Activated T-cell treated with anti-CD3 and anti-CD28 coated beads, Interleukin-2, amount 50 U/mL, for 72 hours (primary cell): ENCODE measurements at regions not wholly inside any gene's neighbourhood (a gene's known extent, or its start where the extent isn't known, plus 50 kb on each side); places are given as distances from the start of the nearest gene placed in this dataset.
"Not testable (repeated sequence)": the region's sequence is repeated elsewhere in the genome, so short reads cannot be mapped to it uniquely, and the experiment has no call there.

ENCODE experiments used
- ATAC-seq, 2 donors: fragments of 150-1000 bp; cut with Tn5 transposase; replicated peaks in 1 of 2; 2 replicates each; pipeline ENCODE4 v1.10.0; 2021; ENCODE audit warnings: moderate library complexity in 2 of 2, mild to moderate bottlenecking in 1 of 2
- DNase-seq, 2 donors: peaks; one replicate each; pipeline ENCODE4 v3.0.0; 2021 to 2022; ENCODE audit warnings: mixed read lengths in 1 of 2
- H3K27ac Mint-ChIP-seq: one replicate; pipeline ENCODE4 v1.8.0; 2022; ENCODE audit warnings: mild to moderate bottlenecking, moderate library complexity, mixed read lengths
- H3K27me3 Mint-ChIP-seq: one replicate; pipeline ENCODE4 v1.8.0; 2022; ENCODE audit warnings: low read depth, mixed read lengths
- H3K36me3 Mint-ChIP-seq, 2 donors: one replicate each; pipeline ENCODE4 v1.8.0; 2022; ENCODE audit warnings: mixed read lengths in 2 of 2, mild to moderate bottlenecking in 1 of 2; ENCODE audit not compliant: insufficient read depth in 2 of 2
- H3K4me1 Mint-ChIP-seq: one replicate; pipeline ENCODE4 v1.8.0; 2022; ENCODE audit warnings: low read depth, mixed read lengths
- H3K4me3 Mint-ChIP-seq, 2 donors: one replicate each; pipeline ENCODE4 v1.8.0; 2022; ENCODE audit warnings: mild to moderate bottlenecking in 2 of 2, mixed read lengths in 2 of 2, moderate library complexity in 2 of 2
- H3K9me3 Mint-ChIP-seq, 2 donors: one replicate each; pipeline ENCODE4 v1.8.0; 2022; ENCODE audit warnings: mixed read lengths in 2 of 2

- no peaks in the 10 kb centered on the region for H3K36me3 Mint-ChIP-seq
- ATAC-seq (no peak), DNase-seq (no peak)
- H3K9me3 Mint-ChIP-seq, result no peaks in the 10 kb centered on the region
- H3K4me3 Mint-ChIP-seq, result no peak overlapping the region
- no peaks in the 10 kb centered on the region for H3K4me1 Mint-ChIP-seq
- H3K27ac Mint-ChIP-seq, result no peak overlapping the region
- peaks cover 15% of the 10 kb centered on the region for H3K27me3 Mint-ChIP-seq
These were observed 283.2 kb downstream of the DMAC1 start for GRCh38 chr9:7516376-7516775.

- DNase-seq, result no peak
- Mint-ChIP-seq H3K36me3 (no peaks in the 10 kb centered on the region), H3K27ac (no peak overlapping the region), H3K4me1 (no peaks in the 10 kb centered on the region), H3K9me3 (peaks cover 0 to 2% of the 10 kb centered on the region in 2 donors), H3K4me3 (no peak overlapping the region), H3K27me3 (peaks cover 23% of the 10 kb centered on the region)
- ATAC-seq, result no peak
These were observed 289.4 kb downstream of the DMAC1 start for GRCh38 chr9:7510199-7510598.

GRCh38 chr9:7509576-7510145 lies 289.9 kb downstream of the DMAC1 start:
- no peak overlapping the region for H3K27ac Mint-ChIP-seq
- H3K4me1 Mint-ChIP-seq, result no peaks in the 10 kb centered on the region
- H3K27me3 Mint-ChIP-seq, result peaks cover 25% of the 10 kb centered on the region
- ATAC-seq (no peak), DNase-seq (no peak)
- no peak overlapping the region for H3K4me3 Mint-ChIP-seq
- peaks cover 0 to 2% of the 10 kb centered on the region in 2 donors for H3K9me3 Mint-ChIP-seq
- no peaks in the 10 kb centered on the region for H3K36me3 Mint-ChIP-seq

DNA sequence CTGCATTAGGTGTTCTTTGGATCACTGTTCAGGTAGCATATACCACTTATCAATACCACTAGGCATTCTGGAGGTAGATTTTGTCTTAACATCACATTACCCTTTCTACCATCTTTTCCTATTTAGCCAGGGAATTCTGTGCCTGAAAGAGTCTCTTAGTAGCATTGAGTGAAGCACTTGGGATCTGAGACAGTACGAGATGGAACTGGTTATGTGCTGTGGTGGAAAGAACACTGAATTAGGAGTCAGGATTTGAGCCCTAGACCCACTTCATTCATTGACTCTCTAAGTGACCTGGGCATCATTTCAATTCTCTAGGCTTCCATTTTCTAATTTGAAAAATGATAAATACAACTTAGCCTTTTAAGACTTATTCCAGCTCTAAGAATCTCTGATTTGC lies 291.1 kb downstream of the DMAC1 start:
- Mint-ChIP-seq H3K27ac (no peak overlapping the region), H3K4me3 (no peak overlapping the region), H3K4me1 (no peaks in the 10 kb centered on the region), H3K27me3 (peaks cover 30% of the 10 kb centered on the region), H3K9me3 (peaks cover 0 to 2% of the 10 kb centered on the region in 2 donors), H3K36me3 (no peaks in the 10 kb centered on the region)
- no peak for ATAC-seq
- no peak for DNase-seq

- Mint-ChIP-seq H3K4me1 (no peaks in the 10 kb centered on the region), H3K9me3 (peaks cover 0 to 2% of the 10 kb centered on the region in 2 donors), H3K36me3 (no peaks in the 10 kb centered on the region), H3K27me3 (peaks cover 31% of the 10 kb centered on the region), H3K4me3 (no peak overlapping the region), H3K27ac (no peak overlapping the region)
- ATAC-seq (no peak), DNase-seq (no peak)
These were observed 291.9 kb downstream of the DMAC1 start for GRCh38 chr9:7507566-7508270.

DNA sequence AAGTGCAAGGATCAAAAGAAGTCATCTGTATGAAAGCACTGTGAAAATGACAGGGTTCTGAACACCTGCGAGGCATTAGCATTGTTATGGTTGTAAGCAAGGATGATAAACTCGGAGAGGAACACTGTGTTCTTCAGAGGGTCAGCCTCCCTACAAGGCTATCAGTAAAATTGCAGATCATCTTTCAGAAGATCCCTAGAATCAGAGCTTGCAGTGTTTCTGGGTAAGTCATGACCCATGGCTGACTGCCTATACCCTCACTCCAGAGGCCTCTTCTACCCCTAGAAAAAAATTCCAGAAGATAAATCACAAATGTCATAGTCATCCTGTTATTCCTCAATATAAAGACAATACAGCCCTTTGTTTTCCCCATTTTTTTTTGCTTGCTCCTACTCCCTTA lies 292.6 kb downstream of the DMAC1 start:
- peaks cover 0 to 2% of the 10 kb centered on the region in 2 donors for H3K9me3 Mint-ChIP-seq

GRCh38 chr9:7500521-7500920 lies 299.1 kb downstream of the DMAC1 start:
- Mint-ChIP-seq H3K4me1 (no peaks in the 10 kb centered on the region), H3K27ac (no peak overlapping the region), H3K36me3 (no peaks in the 10 kb centered on the region), H3K9me3 (no peaks in the 10 kb centered on the region), H3K4me3 (no peak overlapping the region), H3K27me3 (peaks cover 30% of the 10 kb centered on the region)
- ATAC-seq (no peak), DNase-seq (no peak)

More for the DNA sequence above, 292.6 kb downstream of the DMAC1 start:
- Mint-ChIP-seq H3K4me1 (no peaks in the 10 kb centered on the region), H3K27ac (no peak overlapping the region), H3K4me3 (no peak overlapping the region), H3K27me3 (peaks cover 31% of the 10 kb centered on the region), H3K36me3 (no peaks in the 10 kb centered on the region)
- DNase-seq, result no peak
- no peak for ATAC-seq

- no peak overlapping the region for H3K4me3 Mint-ChIP-seq
- no peaks in the 10 kb centered on the region for H3K27me3 Mint-ChIP-seq
- H3K4me1 Mint-ChIP-seq, result no peaks in the 10 kb centered on the region
These were observed 307.9 kb downstream of the DMAC1 start for GRCh38 chr9:7491641-7492040.

DNA sequence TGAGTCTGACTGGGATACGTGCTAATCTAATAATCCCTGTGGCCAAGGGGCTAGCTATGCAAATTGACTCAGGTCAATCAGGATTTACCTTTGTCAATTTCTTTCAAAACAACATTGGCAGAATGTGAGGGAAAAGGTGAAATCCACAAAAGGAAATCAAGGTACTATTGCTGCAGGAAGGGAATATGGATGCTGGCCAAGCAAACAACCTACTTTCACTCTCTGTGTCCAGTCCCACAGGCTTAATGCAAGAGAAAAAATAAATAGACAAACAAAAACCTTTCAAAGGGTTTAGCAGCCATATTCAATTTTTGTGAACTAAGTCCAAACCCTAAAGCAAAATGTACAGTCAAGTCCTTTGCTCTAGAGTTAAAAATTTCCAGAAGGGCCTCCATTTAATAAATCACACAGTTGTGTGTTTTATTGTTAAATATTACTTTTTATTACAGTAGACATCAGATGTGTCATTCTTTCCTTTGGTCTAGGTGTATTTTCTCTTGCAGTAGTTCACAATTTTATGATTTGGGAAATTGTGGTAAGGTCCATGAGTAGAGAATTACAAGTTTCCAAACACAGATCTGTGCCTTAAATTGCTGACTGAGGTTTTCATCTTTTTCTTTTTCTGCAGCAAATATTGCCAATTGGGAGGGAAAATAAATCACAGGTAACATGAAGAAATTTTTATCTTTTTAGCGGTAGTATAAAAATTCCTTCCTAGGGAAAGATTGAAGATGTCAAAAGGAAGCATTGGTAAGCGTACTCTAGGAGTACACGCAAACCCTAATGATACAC lies 309.1 kb downstream of the DMAC1 start:
- Mint-ChIP-seq H3K4me3 (no peak overlapping the region), H3K4me1 (no peaks in the 10 kb centered on the region), H3K36me3 (no peaks in the 10 kb centered on the region), H3K27ac (no peak overlapping the region), H3K9me3 (no peaks in the 10 kb centered on the region), H3K27me3 (no peaks in the 10 kb centered on the region)
- ATAC-seq, result no peak
- no peak for DNase-seq

More at GRCh38 chr9:7491641-7492040, 307.9 kb downstream of the DMAC1 start:
- Mint-ChIP-seq H3K36me3 (no peaks in the 10 kb centered on the region), H3K27ac (no peak overlapping the region), H3K9me3 (no peaks in the 10 kb centered on the region)
- DNase-seq (no peak), ATAC-seq (no peak)

DNA sequence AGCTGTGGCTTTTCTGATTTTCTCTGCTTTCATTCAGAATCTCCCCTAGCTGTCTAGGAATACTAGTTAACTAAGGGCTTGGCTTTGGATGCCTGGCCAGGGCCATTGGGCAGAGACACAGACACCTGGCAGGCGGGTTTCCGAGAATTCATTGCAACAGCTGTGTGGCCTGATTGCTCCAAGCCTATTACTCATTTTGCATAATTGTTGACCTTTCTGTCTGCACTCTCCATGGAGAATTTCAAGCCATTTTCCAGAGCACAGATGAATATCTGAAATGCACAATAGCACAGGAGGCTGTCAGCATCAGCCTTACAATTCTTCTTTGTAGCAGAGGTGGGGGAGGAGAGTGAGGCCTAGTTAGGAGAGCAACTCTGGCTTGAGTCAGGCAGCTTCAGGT lies 310.5 kb downstream of the DMAC1 start:
- H3K27me3 Mint-ChIP-seq, result no peaks in the 10 kb centered on the region
- no peaks in the 10 kb centered on the region for H3K36me3 Mint-ChIP-seq
- no peaks in the 10 kb centered on the region for H3K4me1 Mint-ChIP-seq
- no peaks in the 10 kb centered on the region for H3K9me3 Mint-ChIP-seq
- no peak overlapping the region for H3K4me3 Mint-ChIP-seq
- no peak for ATAC-seq
- no peak overlapping the region for H3K27ac Mint-ChIP-seq
- no peak for DNase-seq

DNA sequence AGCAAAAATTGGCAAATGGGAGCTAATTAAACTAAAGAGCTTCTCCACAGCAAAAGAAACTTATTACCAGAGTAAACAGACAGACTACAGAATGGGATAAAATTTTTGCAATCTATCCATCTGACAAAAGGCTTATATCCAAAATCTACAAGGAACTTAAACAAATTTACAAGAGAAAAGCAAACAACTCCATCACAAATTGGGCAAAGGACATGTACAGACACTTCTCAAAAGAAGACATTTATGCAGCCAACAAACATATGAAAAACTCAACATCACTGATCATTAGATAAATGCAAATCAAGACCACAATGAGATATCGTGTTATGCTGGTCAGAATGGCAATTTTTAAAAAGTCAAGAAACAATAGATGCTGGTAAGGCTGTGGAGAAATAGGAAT lies 315.6 kb downstream of the DMAC1 start:
- H3K4me1 Mint-ChIP-seq, H3K4me3 Mint-ChIP-seq, H3K36me3 Mint-ChIP-seq, H3K27me3 Mint-ChIP-seq, H3K27ac Mint-ChIP-seq, ATAC-seq, DNase-seq, H3K9me3 Mint-ChIP-seq: not testable (repeated sequence)

GRCh38 chr9:7481570-7481969 lies 318.0 kb downstream of the DMAC1 start:
- ATAC-seq (no peak), DNase-seq (no peak)
- H3K27me3 Mint-ChIP-seq, result peaks cover 9% of the 10 kb centered on the region
- H3K27ac Mint-ChIP-seq, result no peak overlapping the region
- no peaks in the 10 kb centered on the region for H3K9me3 Mint-ChIP-seq
- H3K4me3 Mint-ChIP-seq, result no peak overlapping the region
- no peaks in the 10 kb centered on the region for H3K36me3 Mint-ChIP-seq
- no peaks in the 10 kb centered on the region for H3K4me1 Mint-ChIP-seq

DNA sequence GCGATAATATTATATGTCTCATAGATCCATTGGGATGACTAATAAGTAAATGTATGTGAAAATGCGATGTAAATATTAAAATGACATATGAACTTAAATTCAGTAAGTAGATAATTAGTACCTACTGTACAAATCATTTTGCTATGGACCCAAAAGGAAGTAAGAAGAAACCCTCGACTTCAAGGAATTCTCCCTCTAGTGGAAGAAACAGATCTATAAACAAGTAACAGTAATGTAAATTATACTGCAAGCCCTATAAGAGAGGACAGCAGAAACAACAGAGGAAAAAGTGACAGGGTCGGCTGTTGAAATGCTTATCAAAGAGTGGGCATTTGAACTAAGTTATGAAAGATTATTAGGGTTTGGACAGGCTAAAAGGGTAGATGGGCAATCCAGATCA lies 320.3 kb downstream of the DMAC1 start:
- ATAC-seq, result no peak
- no peak overlapping the region for H3K27ac Mint-ChIP-seq
- no peaks in the 10 kb centered on the region for H3K36me3 Mint-ChIP-seq
- no peak for DNase-seq
- H3K4me1 Mint-ChIP-seq, result no peaks in the 10 kb centered on the region
- H3K27me3 Mint-ChIP-seq, result peaks cover 9% of the 10 kb centered on the region
- no peaks in the 10 kb centered on the region for H3K9me3 Mint-ChIP-seq
- no peak overlapping the region for H3K4me3 Mint-ChIP-seq
